ENCODE measurements at regions not wholly inside any gene's neighbourhood (a gene's known extent, or its start where the extent isn't known, plus 50 kb on each side); places are given as distances from the start of the nearest gene placed in this dataset.

DNA sequence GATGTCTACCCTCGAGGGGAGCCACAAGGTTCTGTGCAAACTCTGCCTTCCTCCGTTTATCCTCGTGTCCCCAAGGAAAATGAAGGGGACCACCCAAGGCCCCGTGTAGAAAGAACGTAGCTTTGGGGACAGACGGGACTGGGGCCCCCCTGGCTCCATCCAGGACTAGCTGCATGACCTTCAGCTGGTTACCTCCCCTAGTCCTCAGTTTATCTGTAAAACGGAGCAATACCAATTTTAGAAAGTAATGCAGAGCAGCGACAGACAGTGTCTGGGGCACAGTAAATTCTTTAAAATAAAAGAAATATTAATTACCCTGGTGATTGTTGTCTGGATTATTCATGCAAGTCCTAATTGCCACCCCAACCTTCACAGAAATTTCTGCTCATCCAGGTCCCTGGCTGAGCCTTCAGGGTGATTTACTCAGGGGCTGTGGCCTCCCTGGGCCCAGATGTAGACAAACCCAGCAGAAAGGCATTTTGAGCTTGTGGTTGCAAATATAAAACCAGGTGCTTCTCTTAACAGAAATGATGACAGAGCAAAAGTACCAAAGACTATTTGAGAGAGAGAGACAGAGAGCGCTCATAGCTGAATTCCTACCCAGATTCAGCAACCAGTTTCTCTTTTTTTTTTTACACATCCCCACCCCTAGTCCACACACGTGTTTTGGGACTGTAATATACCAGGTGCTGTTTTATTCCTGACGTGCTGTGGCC is 155.1 kb upstream of the SMIM23 start:
- no peak overlapping the region for H2AFZ ChIP-seq (ENCODE audit: low read depth, low read length)
- no peak overlapping the region for H3K4me2 ChIP-seq (ENCODE audit: low read length)
- no peak overlapping the region for H3K4me3 ChIP-seq (ENCODE audit: low read length)
- peaks cover 24% of the 10 kb centered on the region for H3K4me1 ChIP-seq (ENCODE audit: low read length)
- H3K27me3 ChIP-seq (ENCODE audit: low read depth, low read length) = peaks cover 5% of the 10 kb centered on the region; the same call in 1 of the 2 replicates
- H3K79me2 ChIP-seq (ENCODE audit: low read length) = no peaks in the 10 kb centered on the region
- no peaks in the 10 kb centered on the region for H3K9me3 ChIP-seq (ENCODE audit: insufficient read depth, low read length)
- no peaks in the 10 kb centered on the region for H3K36me3 ChIP-seq (replicated peaks; ENCODE audit: low read depth, low read length)
- no peak overlapping the region for H3K9ac ChIP-seq (ENCODE audit: low read length)
- no peak overlapping the region for H3K27ac ChIP-seq (ENCODE audit: low read length)
- no peaks in the 10 kb centered on the region for H4K20me1 ChIP-seq (ENCODE audit: insufficient read depth, low read length)
- TF ChIP-seq, protein P1, sequence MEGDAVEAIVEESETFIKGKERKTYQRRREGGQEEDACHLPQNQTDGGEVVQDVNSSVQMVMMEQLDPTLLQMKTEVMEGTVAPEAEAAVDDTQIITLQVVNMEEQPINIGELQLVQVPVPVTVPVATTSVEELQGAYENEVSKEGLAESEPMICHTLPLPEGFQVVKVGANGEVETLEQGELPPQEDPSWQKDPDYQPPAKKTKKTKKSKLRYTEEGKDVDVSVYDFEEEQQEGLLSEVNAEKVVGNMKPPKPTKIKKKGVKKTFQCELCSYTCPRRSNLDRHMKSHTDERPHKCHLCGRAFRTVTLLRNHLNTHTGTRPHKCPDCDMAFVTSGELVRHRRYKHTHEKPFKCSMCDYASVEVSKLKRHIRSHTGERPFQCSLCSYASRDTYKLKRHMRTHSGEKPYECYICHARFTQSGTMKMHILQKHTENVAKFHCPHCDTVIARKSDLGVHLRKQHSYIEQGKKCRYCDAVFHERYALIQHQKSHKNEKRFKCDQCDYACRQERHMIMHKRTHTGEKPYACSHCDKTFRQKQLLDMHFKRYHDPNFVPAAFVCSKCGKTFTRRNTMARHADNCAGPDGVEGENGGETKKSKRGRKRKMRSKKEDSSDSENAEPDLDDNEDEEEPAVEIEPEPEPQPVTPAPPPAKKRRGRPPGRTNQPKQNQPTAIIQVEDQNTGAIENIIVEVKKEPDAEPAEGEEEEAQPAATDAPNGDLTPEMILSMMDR (IDR thresholded peaks at IDR 0.05; ENCODE audit: low read depth, low read length) = no peak

DNA sequence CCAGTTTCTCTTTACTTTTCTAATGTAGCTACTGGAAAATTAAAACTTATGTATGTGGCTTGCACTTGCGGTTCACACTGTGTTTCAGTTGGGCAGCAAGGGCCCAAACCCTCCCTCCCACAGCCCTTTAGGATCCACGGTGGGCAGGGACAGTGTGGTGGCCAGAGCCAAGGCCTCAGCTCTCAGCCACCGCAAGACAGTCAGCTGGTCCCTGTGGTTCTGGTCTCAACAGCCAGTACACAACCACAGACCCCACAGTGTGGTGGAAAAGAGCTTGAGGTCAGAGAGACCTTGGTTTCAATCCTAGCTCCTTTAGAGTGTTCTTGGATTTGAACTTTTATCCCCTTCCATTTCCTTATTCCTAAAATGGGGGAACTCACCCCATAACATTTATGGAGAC is 153.0 kb upstream of the SMIM23 start:
- H4K20me1 ChIP-seq (ENCODE audit: insufficient read depth, low read length) = no peaks in the 10 kb centered on the region
- H3K4me1 ChIP-seq (ENCODE audit: low read length) = peaks cover 25% of the 10 kb centered on the region
- H3K27me3 ChIP-seq (ENCODE audit: low read depth, low read length) = no peaks in the 10 kb centered on the region
- H3K9me3 ChIP-seq (ENCODE audit: insufficient read depth, low read length) = no peaks in the 10 kb centered on the region
- no peak overlapping the region for H3K4me2 ChIP-seq (ENCODE audit: low read length)
- no peaks in the 10 kb centered on the region for H3K36me3 ChIP-seq (replicated peaks; ENCODE audit: low read depth, low read length)
- TF ChIP-seq, protein P1 (IDR thresholded peaks at IDR 0.05; ENCODE audit: low read depth, low read length) = no peak
- TF ChIP-seq EZH2phosphoT487 (IDR thresholded peaks at IDR 0.05; ENCODE audit: low read depth) = no peak
- H3K27ac ChIP-seq (ENCODE audit: low read length) = no peak overlapping the region
- no peak overlapping the region for H3K9ac ChIP-seq (ENCODE audit: low read length)
- no peaks in the 10 kb centered on the region for H3K79me2 ChIP-seq (ENCODE audit: low read length)
- H2AFZ ChIP-seq (ENCODE audit: low read depth, low read length) = no peak overlapping the region
- H3K4me3 ChIP-seq (ENCODE audit: low read length) = no peak overlapping the region

DNA sequence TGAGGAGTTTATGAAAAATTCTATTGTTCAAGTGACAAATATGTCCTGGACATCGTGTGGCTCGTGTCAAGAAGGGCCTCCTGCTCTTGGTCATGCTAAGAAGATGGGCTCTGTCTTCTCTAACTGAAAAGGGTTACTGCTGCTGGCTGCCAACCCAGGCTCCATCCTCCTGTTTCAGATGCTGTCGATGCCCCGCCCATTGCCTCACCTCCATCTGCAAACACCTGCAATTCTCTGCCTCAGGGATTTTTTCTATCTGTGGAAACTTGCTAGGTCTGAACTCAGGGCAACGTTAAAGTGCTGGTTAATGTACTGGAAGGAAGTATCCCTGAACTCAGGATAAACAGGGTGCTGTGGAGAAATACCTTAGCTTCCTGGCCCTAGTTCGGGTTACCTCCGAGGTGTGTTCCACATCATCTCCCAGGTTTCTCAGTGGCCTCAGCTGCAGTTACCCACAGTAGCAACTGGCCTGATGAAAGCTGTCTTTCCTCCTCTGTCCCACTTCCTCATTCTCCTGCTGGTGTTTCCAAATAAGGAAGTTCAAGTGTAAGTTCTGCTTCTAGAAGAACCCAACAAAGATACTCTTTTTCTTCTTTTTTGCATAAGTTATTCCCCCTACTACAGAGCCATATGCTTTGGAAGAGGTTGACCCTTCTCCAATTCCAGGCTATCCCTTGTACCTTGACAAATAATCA is 151.7 kb upstream of the SMIM23 start:
- H3K4me2 ChIP-seq (ENCODE audit: low read length) = peak overlapping the region; percentile 74
- H3K4me1 ChIP-seq (ENCODE audit: low read length) = peaks cover 25% of the 10 kb centered on the region
- H3K4me3 ChIP-seq (ENCODE audit: low read length) = peak overlapping the region; percentile 25; the same call in 1 of the 2 replicates
- H3K36me3 ChIP-seq (replicated peaks; ENCODE audit: low read depth, low read length) = no peaks in the 10 kb centered on the region
- peak overlapping the region; percentile 5; the same call in 1 of the 2 replicates for H3K9ac ChIP-seq (ENCODE audit: low read length)
- H3K9me3 ChIP-seq (ENCODE audit: insufficient read depth, low read length) = no peaks in the 10 kb centered on the region
- H2AFZ ChIP-seq (ENCODE audit: low read depth, low read length) = 0 out of 2 replicates have a peak overlapping the region, but pooled peaks have one; percentile 42
- peak overlapping the region; percentile 40; the same call in 1 of the 2 replicates for H3K27ac ChIP-seq (ENCODE audit: low read length)
- no peaks in the 10 kb centered on the region for H3K27me3 ChIP-seq (ENCODE audit: low read depth, low read length)
- no peaks in the 10 kb centered on the region for H3K79me2 ChIP-seq (ENCODE audit: low read length)
- TF ChIP-seq, protein P1 (IDR thresholded peaks at IDR 0.05; ENCODE audit: low read depth, low read length) = no peak
- no peak for TF ChIP-seq EZH2phosphoT487 (IDR thresholded peaks at IDR 0.05; ENCODE audit: low read depth)
- no peaks in the 10 kb centered on the region for H4K20me1 ChIP-seq (ENCODE audit: insufficient read depth, low read length)

DNA sequence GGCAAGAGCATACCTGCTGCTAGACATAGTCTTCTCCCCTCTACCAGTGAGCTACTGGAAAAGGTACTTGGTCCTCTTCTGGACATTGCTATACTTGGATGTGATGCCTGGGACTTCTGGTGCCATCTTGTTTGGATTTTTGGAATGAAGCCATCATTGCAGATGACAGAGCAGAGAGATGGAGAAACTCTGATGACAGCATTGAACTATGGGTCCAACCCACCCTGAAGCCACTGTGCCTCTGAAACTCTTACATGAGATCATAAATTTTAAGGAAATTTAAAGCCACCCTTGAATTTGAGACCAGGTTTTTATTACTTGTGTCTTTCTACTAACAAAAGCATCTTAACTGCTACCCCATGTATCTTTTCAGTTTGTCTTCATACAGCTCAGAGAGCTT is 151.1 kb upstream of the SMIM23 start:
- no peak for TF ChIP-seq EZH2phosphoT487 (IDR thresholded peaks at IDR 0.05; ENCODE audit: low read depth)
- TF ChIP-seq, protein P1 (IDR thresholded peaks at IDR 0.05; ENCODE audit: low read depth, low read length) = no peak
- Histone ChIP-seq H4K20me1 (ENCODE audit: insufficient read depth, low read length) (no peaks in the 10 kb centered on the region), H3K79me2 (ENCODE audit: low read length) (no peaks in the 10 kb centered on the region), H3K4me2 (ENCODE audit: low read length) (peak overlapping the region; percentile 74), H3K9me3 (ENCODE audit: insufficient read depth, low read length) (no peaks in the 10 kb centered on the region), H3K27ac (ENCODE audit: low read length) (peak overlapping the region; percentile 26; the same call in 1 of the 2 replicates), H3K36me3 (replicated peaks; ENCODE audit: low read depth, low read length) (no peaks in the 10 kb centered on the region), H3K4me3 (ENCODE audit: low read length) (0 out of 2 replicates have a peak overlapping the region, but pooled peaks have one; percentile 2), H3K27me3 (ENCODE audit: low read depth, low read length) (no peaks in the 10 kb centered on the region), H2AFZ (ENCODE audit: low read depth, low read length) (no peak overlapping the region), H3K4me1 (ENCODE audit: low read length) (peaks cover 25% of the 10 kb centered on the region), H3K9ac (ENCODE audit: low read length) (no peak overlapping the region; the same call in 1 of the 2 replicates)
